Pulmonary artery endothelial cell (primary cell): ENCODE measurements at regions not wholly inside any gene's neighbourhood (a gene's known extent, or its start where the extent isn't known, plus 50 kb on each side); places are given as distances from the start of the nearest gene placed in this dataset.

ENCODE experiments used
- DNase-seq: peaks from one replicate; pipeline ENCODE4 v3.0.0-alpha.2; 2011; ENCODE audit warnings: low read depth, low spot score

DNA sequence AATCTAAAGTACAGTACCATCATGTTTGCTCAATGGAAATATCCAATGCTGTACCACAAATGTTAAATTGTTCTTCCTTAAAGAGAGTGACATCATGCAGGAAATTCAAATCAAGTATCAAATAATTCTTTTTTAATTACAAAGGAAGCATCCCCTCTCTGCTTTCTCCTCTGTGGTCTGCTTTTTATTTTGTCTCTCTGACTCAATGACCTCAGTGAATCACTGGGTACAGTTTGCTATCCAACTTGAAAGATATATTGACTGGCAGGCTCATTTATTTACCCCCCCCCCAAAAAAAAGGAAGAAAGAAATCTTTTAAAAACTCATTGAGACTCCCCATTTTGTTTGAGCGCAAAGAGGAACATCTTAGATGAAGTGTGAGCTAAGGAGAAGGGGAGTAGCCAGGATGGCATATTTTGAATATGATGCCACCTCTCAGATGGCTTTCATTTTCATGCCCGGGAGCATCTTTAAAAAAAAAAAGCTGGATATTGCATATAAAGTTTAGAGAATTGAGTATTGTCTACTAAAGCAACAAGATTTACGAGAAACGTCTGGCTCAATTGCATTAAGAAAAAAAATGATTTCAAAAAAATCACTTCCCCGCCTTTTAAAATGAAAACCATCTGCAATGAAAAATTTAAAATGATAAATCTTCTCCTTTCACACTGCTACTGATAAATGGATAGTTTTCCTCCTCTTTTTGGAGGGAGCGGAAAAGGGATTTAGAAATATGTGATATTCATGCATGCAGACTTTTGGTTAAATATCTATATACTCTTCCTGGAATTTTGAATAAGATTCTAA, 307.1 kb upstream of the DPH6 start:
- no peak for DNase-seq

DNA sequence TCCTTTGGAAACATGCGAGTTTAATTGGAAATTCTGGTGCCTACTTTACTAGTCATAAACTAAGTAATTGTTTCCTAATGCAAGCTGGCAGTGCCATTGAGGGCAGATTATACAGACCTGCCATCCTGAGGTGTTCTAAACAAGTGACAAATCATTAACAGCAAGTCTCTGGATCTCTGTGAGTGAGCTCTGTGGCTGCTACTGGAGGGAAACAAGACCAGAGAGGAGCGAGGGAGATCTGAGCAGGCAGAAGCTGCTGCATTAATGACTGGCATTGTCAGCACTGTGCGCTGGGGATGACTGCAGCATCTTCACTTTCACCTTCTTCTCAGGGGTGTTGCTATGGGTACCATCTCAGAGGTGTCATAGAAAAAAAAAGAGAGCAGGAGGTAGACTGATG, 308.4 kb upstream of the DPH6 start:
- no peak for DNase-seq

DNA sequence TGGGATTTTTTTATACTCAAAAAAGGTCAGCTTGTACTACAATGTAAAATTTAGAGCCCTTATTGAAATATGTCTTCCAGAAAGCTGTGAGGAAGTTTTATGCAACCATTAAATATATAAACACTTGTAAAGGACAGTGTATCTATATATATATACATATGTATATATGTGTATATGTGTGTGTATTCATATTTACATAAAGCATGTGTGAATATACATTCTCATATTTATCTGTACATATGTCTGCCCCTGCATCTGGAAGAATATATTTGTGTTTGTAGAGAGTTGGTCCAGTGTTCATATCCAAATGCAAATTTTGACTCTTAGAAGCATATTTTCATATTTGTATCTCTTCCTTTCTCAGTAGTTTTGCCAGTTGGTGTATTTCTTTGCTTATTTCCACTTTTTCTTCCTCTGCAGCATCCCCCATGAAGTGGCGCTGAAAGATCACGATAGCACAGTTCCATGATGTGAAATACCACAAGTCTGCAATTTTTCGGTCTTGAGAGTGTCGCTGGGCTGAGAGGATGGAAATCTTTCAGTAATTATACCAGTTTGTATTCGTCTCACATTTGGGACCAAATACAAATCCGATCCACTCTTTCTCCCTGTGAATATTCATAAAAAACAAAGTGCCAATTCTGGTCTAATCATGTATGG, 311.7 kb upstream of the DPH6 start:
- DNase-seq, result no peak

DNA sequence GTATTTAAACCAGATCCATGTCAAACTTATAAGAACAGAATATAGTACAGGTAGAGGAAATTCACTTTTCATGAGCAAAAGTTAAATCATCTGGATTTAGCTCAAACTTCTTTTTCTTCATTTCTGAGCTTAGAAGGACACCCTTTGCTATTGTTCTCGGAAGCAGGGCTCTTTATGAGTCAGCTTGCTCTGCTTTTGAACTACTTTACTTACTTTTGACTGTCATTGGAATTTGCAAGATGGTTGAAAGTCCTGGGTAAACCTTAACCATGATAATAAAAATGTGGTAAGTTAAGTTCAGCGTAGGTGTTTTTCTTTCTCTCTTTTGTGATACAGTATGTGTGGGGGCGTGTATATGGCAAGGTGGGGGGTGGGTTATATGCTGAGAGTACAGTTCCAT, 312.7 kb upstream of the DPH6 start:
- DNase-seq, result no peak

DNA sequence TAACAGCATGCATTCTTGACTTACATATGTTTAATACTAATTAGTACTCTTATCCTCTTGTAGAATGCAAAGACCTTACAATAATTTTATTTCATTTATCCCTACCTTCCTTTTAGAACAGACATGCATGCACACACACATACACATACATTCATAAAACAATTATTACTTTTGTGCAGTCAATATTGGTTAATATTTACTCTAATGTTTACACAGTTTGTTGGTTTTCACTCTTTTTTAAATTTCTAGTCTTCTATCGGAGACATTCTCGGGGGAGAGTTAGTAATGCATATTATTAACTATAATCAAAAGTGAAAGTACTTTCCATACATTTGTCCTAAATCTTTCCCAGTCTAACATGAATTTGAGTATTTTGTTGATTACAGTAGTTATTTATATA, 317.7 kb upstream of the DPH6 start:
- no peak for DNase-seq

DNA sequence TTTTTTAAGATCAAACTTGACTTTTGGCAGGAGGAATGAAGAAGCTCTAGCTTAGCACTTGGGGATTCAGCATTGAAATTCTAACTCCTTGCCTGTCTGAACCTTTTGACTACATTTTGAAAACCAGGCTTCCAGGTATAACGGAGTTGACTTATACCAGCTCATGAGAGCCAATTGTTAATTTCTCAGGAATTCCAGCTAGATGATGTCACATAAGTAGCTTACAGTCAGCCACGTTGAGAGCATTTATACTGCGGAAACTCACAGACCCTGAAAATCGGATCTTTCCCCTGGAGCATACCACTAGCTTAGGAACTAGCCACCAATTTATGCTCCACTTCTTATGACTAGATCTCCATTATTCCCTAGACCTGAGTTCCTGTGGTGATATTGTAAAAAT, 321.4 kb upstream of the DPH6 start:
- no peak for DNase-seq

DNA sequence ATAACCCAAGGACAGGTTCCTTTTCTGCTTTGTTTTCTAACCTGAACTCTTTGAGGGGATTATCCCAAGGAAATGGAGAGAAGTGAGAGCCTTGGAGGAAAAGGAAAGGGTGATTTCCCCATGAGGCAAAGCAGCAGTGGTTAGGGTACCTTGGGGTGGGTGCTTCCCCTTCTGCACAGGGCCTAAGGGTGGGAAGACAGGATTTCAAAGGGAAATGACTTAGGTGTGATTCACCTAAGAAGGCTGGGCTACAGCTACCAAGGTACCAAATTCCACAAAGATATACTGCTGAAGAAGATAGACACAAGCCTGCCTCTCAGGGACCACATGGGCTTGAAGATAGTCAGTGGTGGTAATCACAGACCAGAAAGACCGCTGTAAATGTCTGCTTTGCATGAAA, 325.3 kb upstream of the DPH6 start:
- DNase-seq, result no peak

DNA sequence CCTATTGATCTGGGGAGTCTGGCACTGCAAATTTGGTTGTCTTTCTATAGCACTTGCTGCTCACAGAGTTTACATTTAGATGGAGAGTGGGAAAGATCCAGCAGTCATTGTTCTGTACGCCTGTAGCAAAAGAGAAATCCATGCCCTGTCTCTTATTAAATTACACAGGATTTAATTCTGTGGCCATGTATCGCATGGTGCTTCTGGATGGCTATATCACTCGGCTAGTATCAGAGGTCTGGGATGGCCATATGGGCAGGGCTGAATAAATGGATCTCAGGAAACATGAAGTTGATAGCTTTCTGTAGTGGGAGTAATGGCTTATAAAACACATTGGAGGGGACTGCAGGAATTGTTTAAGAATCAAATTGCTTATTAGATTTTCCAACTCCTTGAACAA, 325.8 kb upstream of the DPH6 start:
- no peak for DNase-seq

DNA sequence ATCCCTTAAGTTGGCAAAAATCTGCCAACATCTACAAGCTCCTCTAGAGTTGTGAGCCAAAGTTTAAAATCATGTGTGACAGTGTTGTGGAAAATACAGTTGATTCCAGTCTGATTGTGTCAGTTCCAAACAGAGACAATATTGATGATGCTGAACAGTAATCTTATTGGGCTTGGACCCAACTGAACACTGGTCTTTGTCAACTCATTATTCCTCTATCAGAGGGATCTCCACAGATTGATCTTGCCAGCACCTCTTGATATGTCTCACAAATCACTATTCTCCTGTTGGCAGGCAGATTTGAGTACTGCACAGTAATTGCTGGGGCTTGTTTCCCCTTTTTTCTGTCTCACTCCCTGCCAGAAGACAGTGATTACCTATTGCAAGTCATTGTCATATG, 326.6 kb upstream of the DPH6 start:
- no peak for DNase-seq

DNA sequence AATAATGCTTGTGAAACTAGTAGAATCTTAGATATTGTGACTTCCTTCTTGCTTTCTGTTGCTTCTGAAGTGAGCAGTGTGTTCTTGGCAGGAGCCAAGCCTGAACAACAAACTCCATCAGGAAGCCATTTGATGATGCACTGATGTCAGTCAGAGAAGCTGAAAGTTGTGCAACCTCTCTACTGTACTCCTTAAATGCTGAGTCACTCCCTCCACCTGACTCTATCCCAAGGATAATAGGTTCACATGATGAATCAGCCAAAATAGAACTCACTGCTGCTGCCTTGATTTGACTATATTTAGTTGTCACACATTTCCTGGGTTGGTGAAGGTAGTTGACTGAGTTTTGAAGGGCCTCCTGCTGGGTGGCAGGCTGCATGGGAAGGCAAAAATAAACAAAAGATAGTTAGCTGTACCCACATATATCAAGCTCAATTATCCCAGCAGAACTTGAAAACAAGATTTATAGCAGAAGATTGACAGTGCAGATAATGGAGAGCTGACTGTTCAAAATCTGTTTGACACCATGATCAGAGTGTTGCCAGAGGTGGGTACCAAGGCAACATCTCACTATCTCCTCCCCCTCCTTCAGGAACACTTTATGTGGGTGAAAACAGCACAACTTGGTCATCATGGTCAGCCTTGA, 328.4 kb upstream of the DPH6 start:
- DNase-seq, result peak; percentile 49

DNA sequence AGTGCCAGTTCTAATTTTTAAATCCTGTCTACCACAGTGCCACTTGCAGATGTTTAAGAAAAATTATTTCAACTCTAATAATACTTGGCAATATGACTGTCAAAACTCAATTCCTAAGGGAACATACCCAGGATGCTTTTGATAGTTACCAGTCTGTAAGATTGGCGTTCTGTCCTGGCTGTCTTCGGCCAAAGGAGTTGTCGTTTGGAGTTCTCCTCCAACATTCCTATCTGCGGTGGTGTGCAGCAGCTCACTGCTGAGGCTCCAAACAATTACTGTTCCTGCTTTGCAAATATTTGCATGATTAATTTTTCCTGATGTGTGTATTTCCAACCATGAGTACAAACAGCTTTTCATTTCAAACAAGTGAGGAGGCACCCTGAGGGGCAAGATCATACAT, 330.8 kb upstream of the DPH6 start:
- no peak for DNase-seq

DNA sequence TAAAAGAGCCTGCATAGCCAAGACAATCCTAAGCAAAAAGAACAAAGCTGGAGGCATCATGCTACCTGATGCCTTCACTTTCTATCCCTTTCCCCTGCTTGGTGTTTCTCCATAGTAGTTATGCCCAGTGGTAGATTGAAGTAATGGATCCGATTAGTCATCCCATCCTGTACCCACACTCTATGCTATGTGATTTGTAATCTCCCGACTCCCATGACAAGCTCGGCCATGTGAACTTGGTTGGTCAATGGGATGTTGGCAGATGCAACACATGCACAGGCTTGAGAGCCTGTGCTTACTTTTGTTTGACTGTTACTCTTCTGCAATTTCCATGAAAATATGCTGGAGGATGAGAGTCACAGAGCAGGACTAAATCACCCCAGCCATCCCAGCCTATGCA, 334.9 kb upstream of the DPH6 start:
- DNase-seq, result no peak

DNA sequence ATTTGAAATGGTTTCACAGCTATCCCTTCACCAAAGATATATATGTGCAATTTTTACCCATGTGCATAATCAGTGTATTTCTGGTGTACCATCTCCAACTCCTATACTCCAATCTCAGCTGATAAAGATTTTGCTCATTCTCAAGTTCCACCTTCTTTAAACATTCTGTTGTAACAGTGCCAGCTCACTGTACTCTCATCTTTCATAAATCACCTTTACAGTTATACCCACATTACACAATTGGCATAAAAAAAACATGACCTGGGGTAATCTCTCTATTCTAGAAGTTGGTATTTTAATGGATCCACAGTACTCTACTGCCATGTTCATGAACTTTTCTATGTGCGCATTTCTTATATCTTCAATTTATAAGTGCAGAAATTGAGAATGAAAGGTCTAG, 339.9 kb upstream of the DPH6 start:
- no peak for DNase-seq

DNA sequence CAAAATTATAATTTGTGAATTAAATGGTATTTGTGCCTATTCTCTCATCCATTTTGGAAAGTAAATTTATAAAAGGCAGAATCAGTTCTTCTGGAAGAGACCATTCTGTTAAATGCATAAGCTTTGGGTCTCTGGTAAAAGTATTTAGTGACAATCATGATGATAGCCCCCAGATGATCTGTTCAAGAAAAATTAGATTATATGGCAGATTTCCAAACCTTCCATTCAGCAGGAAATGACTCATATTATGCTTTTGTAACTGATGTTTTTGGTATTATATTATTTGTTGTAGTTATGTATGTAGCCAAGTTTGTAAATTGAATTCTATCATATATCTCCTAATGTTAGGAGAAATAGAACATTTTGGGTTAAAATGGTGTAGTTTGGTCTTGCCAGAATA, 340.8 kb upstream of the DPH6 start:
- DNase-seq, result peak; percentile 32

DNA sequence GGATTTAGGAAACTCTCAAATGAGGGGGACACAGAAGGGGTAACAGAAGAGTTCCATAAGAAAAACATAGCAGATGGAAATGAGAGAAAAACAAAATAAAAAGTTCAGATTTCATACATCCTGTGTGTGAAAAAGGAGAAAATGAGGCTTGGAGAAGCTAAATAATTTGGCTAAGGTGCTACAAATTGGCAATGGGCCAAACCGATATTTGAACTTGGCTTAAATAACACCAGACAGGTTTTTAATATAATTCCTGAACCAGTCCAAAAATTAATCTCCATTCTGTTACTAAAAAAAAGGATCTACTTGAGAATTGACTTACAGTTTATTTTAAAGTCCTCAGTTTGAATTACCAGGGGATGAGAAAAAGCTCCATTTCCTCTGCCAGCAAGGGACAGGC, 342.9 kb upstream of the DPH6 start:
- no peak for DNase-seq

DNA sequence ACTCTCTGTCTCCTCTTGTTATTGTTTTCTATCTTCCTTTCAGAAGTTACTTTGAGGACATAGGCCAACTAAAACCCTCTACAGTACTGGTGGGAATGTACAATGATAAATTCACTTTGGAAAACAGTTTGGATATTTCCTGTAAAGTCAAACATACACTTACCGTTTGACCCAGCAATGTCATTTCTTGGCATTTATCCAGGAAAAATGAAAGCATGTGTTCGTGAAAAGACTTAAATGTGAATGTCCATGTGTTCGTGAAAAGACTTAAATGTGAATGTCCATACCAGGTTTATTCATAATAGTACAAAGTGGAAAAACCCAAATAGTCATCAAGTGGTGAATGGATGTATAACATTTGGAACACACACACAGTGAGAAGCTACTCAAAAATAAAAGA, 361.5 kb upstream of the DPH6 start:
- peak; percentile 26 for DNase-seq

DNA sequence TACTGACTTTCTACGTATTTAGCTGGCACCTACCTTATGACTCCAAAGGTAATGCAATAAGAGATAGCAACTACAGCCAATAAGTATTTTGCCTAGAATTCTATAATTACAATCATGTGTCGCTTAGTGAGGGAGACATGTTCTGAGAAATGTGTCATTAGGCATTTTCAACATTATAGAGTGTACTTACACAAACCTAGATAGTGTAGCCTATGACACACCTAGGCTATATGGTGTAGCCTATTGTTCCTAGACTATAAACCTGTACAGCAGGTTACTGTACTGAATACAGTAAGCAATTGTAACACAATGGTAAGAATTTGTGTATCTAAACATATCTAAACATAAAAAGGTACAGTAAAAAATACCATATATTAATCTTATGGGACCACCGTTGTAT, 363.4 kb upstream of the DPH6 start:
- DNase-seq, result no peak

DNA sequence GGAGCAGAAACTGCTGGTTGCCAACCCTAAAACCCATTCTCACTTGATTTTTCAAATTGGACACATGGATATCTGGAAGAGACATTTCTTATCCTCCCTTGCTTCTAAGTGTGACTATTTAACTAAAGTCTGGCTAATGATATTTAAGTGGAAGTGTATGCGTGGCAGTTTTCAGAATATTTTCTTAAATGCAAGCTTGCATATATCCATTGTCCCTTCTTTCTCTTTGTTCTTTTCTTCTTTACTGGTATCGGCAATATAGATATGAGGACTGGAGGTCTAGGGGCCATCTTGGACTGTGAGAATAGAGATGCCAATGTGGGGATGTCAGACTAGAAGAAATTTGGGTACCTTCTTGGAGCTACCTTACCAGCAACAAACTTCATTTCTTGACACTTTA, 364.3 kb upstream of the DPH6 start:
- DNase-seq, result no peak

DNA sequence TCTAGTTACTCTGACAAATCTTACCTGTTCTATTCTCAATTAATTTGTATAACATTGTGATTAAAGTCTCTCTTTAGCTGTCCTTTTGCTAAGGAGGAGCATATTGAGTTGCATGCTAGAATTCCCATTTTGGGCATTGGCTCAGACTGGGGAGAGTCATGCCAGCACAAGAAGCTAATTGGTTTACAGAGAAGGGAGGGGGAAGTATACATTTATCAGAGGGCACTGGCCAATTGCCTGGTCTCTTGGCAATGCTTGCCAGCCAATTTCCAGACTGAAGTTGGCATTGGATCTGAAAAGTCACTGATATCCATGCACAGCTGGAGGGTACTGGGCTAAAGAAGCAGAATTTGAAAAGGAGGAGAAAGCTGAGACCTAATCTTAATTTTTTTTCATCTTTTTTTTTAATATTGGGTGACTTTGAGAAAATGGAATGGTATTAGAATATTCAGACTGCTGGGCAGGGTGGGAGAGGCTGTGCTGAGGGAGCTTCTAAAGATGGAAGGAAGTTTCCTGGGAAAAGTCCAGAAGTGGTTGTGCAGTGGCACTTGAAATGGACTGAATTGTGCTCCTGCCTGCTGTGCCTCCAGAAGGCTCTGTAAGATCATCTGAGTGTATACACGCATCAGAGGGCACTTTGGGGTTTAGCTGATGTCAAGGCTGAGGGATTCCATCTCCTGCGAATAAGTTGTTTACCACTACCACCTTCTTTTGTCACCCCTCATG, 365.2 kb upstream of the DPH6 start:
- DNase-seq, result no peak

DNA sequence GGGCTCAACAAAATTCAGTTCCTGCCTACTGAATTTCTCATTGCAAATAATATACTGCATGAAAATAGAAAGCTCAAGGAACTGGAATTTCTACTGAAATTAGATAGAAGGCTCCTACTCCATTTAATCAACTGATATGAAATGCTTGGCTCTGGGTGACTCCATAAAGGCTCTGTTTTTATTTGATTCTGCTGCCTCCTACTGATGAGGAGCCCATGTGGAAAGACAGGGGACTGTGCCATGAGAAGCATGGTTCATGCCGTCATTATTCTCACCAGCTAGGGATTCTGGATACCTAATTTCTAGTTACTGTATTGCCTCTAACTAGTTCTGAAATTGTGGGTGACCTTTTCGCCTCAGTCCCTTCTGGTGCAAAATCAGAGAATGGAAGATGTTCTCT, 366.2 kb upstream of the DPH6 start:
- DNase-seq, result no peak

DNA sequence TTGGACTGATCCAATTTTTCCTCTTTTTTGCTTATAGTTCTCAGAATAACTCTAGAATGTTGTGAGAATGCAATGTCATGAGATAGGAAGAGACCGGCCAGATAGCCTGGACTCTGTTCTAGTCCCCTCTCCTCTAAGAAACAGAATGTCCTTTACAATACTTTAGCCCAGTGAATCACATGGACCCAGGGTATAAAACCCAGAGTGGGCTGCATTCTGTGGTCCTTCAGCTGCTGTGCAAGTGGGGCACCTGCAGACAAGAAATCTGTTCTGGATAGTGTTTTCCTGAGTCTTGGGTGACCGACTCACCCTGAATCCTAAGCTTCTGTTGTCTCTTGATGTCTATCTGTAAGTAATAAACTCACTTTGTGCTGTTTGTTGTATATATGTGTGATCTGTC, 368.6 kb upstream of the DPH6 start:
- DNase-seq, result no peak

DNA sequence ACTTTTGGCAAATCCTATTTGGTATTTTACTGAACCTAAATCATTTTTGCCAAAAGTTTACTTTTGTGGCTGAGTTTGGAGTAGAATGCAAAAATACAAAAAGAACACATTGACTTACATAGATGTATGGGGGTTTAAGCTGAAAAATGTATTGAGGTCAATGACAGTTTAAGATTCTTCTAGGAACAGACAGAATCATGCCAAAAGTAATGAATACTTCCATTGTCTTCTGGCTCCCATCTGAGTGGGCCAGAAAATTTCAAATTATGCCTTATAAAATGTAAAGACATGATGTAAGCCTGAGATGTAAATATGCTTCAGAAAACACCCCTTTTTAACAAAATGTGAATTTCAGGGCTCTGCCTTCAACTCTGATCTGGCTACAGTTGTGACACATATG, 375.1 kb upstream of the DPH6 start:
- no peak for DNase-seq
